Activated T-cell treated with anti-CD3 and anti-CD28 coated beads for 48 hours (primary cell): ENCODE measurements at regions not wholly inside any gene's neighbourhood (a gene's known extent, or its start where the extent isn't known, plus 50 kb on each side); places are given as distances from the start of the nearest gene placed in this dataset.

ENCODE experiments used
- DNase-seq: peaks from one replicate; pipeline ENCODE4 v3.0.0-alpha.2; 2020; ENCODE audit warnings: low read depth

DNA sequence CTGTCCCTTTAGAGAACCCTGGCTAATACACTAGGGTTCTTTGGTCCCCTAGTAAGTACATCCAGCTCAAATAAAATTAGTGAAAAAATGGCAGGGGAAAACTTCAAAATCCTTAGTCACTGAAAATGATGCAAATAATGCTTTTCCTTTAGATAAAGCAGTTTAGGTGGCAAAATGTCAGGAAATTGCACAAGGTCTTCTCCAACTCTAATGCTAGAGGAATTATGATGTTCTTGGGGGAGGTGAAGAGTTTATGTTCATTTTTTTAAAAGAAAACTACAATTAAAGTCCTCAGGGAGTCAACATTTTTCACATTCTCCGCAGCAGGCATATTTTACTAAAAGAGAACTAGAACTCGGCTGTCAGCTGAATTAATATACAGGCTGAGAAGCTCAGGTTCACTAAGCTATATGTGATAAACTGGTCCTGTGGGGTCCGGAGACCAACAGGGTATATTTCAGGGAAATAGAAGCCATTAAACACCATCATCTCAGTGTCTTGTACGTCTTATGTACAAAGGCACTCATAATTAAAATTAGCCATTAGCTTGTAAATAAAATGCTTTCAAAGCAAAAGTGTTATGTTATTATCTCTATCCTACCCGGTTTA, 1164.7 kb upstream of the AUTS2 start:
- DNase-seq, result no peak

GRCh38 chr7:68434857-68435256, 1163.4 kb upstream of the AUTS2 start:
- DNase-seq, result no peak

DNA sequence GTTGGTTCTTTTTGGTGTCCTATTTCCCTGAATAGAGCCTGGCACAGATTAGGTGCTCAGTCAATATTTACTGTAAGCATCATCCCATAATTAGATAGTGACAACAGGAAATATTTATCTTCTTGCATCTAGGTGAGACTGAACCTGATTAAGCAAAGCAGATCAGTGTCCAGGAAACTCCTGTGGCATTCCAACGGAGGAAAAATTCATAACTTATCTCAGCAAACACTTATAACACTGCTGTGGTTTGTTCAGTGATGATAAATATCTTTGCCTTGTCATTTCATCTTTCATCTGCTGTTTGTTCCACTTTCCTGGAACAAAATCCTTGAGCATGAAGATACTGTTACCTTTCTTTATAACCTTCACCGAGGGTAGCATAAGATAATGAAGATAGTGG, 1160.3 kb upstream of the AUTS2 start:
- no peak for DNase-seq

- DNase-seq, result no peak
Measured at GRCh38 chr7:68438811-68439210, 1159.5 kb upstream of the AUTS2 start.

DNA sequence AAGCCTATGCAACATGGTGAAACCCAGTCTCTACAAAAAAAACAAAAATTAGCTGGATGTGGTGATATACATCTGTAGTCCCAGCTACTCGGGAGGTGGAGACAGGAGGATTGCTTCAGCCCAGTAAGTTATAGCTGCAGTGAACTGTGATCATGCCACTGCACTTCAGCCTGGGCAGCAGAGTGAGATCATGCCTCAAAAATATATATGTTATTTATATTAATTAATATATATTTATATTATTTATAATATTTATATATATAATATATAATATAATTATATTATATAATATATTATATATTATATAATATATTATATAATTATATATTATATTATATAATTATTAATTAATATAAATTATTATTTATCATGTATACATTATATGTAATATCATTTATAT, 1158.4 kb upstream of the AUTS2 start:
- DNase-seq, result no peak

- DNase-seq, result no peak
Measured at GRCh38 chr7:68440866-68441265, 1157.4 kb upstream of the AUTS2 start.

DNA sequence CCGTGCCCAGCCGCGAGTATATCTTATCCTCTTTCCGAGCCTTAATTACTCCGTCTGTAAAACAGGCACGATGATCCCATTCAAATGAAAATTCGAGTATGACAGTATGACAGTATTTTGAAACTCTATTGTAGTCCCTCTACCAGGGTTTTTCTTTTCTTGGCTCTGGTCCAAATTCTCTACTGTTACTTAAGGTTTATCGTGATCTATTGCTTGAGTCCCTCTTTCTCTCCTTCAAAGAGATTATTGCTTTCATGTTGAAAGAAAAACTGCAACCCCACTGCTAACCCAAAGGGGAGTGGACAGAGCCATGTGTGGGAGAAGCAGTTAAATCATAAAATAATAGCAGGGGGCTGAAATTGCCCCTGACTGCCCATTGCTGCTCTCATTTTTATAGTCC, 1156.6 kb upstream of the AUTS2 start:
- no peak for DNase-seq

- no peak for DNase-seq
Measured at GRCh38 chr7:68442931-68443631, 1155.2 kb upstream of the AUTS2 start.

GRCh38 chr7:68444042-68444441, 1154.2 kb upstream of the AUTS2 start:
- no peak for DNase-seq

GRCh38 chr7:68444956-68445355, 1153.3 kb upstream of the AUTS2 start:
- no peak for DNase-seq

GRCh38 chr7:68446183-68446582, 1152.1 kb upstream of the AUTS2 start:
- DNase-seq, result no peak

- no peak for DNase-seq
Measured at GRCh38 chr7:68449099-68449498, 1149.2 kb upstream of the AUTS2 start.

DNA sequence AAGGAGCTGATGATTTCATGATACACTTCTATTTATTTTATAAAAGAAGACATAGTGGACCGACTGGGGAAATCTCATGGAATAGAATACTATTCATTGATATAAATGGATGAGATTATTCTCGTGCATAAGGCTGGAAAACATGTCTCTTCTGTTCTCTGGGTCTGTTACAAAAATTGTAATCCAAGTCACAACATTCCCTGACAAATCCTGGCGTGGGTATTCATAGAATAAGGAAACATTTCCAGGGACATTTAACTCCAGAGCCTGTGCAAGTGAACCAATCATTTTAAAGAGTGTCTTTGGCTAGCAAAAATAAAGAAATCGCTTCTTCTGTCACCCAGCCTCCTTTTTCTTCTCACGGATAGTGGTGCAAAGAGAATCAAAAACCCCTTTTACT, 1148.5 kb upstream of the AUTS2 start:
- DNase-seq, result no peak

- DNase-seq, result no peak
Measured at GRCh38 chr7:68454931-68455330, 1143.3 kb upstream of the AUTS2 start.

DNA sequence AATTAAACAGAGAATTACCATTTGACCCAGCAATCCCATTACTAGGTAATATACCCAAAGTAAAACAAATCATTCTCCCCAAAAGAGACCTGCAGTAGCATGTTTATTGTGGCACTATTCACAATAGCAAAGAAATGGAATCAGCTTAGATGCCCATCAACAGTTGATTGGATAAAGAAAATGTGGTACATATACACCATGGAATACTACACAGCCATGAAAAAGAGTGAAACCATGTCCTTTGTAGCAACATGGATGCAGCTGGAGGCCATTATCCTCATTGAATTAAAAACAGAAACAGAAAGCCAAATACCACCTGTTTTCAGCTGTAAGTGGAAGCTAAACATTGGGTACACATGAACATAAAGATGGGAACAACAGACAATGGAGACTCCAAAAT, 1141.8 kb upstream of the AUTS2 start:
- no peak for DNase-seq

DNA sequence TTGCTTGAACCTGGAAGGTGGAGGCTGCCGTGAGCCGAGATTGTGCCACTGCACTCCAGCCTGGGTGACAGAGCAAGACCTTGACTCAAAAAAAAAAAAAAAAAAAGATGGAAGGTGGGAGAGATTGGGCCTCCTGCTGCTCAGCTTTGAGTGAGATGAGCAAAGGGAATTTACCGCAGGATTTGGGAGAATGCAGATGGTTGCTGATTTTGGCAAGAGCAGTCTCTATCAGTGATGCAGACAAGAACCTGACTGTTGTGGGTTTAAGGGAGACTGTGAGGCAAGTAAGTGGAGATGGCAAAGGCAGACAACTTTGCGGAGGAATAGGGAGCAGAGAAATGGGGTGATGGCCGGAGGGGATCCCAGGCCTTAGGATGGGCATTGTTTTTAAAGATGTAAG, 1140.8 kb upstream of the AUTS2 start:
- no peak for DNase-seq

DNA sequence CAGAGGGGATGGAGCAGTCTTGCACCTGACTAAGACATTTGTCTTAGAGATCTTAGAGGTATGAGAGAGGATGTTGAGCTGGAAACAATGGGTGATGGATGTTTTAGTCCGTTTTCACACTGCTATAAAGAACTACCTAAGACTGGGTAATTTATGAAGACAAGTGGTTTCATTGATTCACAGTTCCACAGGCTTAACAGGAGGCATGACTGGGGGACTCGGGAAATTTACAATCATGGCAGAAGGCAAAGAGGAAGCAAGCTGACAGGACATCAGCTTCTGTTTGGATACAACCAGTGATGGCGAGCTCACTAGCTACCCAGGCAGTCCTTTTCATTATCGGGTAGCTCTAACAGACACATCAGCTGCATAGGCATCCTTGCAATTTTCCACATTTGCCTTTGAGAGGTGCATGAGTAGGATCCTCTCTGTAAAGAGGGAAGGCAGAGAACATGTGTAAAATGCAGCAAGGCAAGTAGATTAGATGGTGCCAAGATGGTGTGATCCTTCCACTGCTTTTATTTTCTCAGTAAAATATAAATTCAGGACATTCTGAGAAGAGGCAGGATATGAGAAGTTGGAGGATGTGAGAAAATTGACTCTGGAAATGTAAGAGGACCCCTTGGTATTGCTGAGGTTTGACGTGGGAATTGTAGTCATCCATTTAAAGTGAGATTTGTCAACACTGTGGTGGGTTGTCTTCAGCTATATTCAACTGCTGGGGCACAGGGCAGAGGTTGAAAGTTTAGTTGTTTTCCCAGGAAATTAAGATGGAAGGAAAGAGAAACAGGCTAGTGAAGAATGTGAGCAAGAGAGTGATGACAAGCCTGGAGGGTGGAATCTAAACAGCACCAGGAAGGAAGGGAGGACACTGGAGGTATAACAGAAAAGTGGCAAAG, 1140.0 kb upstream of the AUTS2 start:
- no peak for DNase-seq

GRCh38 chr7:68461430-68461829, 1136.8 kb upstream of the AUTS2 start:
- DNase-seq, result no peak

DNA sequence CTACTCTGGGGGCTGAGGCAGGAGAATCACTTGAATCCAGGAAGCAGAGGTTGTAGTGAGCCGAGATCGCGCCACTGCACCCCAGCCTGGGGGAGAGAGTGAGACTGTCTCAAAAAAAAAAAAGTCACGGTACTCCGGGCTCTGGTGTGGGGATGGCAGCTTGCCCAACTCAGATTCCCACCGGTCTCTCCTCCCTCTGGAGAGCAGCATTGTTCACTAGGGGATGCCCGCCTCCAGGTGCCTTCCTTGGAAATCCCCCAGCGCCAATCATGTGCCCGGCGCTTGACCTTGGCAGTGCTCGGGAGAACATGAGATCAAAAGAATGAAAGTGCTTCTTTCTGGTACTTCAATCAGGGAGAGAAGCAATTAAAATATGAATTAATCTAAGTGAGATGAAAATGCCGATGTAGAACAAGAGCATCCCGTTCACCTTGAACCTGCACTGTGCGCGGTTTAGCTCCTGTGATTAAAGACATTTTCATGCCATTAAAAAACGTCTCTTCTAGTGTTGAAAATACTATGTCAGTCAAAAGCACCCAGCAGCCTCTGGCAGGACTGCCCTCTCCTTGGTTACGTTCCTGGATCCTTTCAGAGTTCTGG, 1127.3 kb upstream of the AUTS2 start:
- DNase-seq, result no peak

DNA sequence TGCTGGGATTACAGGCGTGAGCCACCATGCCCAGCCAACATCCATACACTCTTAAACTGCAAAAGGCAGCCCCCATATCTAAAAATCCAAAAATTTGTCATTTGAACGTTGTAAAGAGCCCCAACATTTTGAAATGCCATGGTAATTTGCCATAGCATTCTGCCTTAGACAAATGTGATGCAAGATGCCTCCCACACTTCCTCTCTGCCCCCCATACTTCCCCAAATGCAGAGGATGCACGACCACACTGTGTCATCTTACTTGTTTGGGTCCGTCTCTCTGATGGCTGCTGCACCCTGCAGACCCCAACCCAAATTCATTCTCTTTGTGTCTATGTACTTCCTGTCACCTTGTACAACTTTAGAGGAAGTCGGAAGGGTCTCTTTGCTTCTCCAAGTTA, 1125.6 kb upstream of the AUTS2 start:
- DNase-seq, result no peak

GRCh38 chr7:68474661-68475216, 1123.5 kb upstream of the AUTS2 start:
- no peak for DNase-seq

GRCh38 chr7:68476966-68477365, 1121.3 kb upstream of the AUTS2 start:
- no peak for DNase-seq
